Liver (tissue), 3 donors: ENCODE measurements at regions not wholly inside any gene's neighbourhood (a gene's known extent, or its start where the extent isn't known, plus 50 kb on each side); places are given as distances from the start of the nearest gene placed in this dataset.

Source experiments
- EGR1 ChIP-seq, 2 donors: IDR thresholded peaks; 2 replicates each; pipeline ENCODE4 v1.6.1; 2016 to 2018; ENCODE audit warnings: antibody characterized with exemption in 2 of 2, low read depth in 2 of 2
- GABPA ChIP-seq, 2 donors: IDR thresholded peaks in 1 of 2; conservative IDR thresholded peaks in 1 of 2; 2 replicates each; pipeline ENCODE4 v1.6.1; 2016; ENCODE audit warnings: antibody characterized with exemption in 2 of 2, mild to moderate bottlenecking in 1 of 2, moderate library complexity in 1 of 2
- JUND ChIP-seq, 2 donors: IDR thresholded peaks; 2 replicates each; pipeline ENCODE4 v1.6.1; 2016; ENCODE audit warnings: antibody characterized with exemption in 2 of 2
- NR2F2 ChIP-seq: IDR thresholded peaks from 2 replicates; pipeline ENCODE4 v1.6.1; 2016; ENCODE audit warnings: antibody characterized with exemption
- RAD21 ChIP-seq, 2 donors: IDR thresholded peaks; 2 replicates each; pipeline ENCODE4 v1.6.1; 2016; ENCODE audit warnings: antibody characterized with exemption in 2 of 2, mild to moderate bottlenecking in 2 of 2
- REST ChIP-seq: IDR thresholded peaks from 2 replicates; pipeline ENCODE4 v1.6.1; 2016; ENCODE audit warnings: antibody characterized with exemption, mild to moderate bottlenecking
- TAF1 ChIP-seq: conservative IDR thresholded peaks from 2 replicates; pipeline ENCODE4 v1.6.1; 2016; ENCODE audit warnings: antibody characterized with exemption, mild to moderate bottlenecking
- YY1 ChIP-seq: IDR thresholded peaks from 2 replicates; pipeline ENCODE4 v1.6.1; 2016; ENCODE audit warnings: antibody characterized with exemption, mild to moderate bottlenecking
- ZBTB33 ChIP-seq: IDR thresholded peaks from 2 replicates; pipeline ENCODE4 v1.6.1; 2016; ENCODE audit warnings: antibody characterized with exemption
- TF ChIP-seq, protein P1 (sequence below): fragments of 150-350 bp; IDR thresholded peaks from 2 replicates; pipeline ENCODE4 v1.5.1; 2017; ENCODE audit warnings: improper control_type of control experiment, low read depth, low read length; ENCODE audit not compliant: missing input control
- TF ChIP-seq, protein P2 (sequence below): IDR thresholded peaks from 2 replicates; pipeline ENCODE4 v1.6.1; 2016; ENCODE audit warnings: antibody characterized with exemption
- TF ChIP-seq, protein P3 (sequence below): IDR thresholded peaks from 2 replicates; pipeline ENCODE4 v1.6.1; 2016; ENCODE audit warnings: antibody characterized with exemption
- donor health status: healthy.
- donor health status: healthy.

DNA sequence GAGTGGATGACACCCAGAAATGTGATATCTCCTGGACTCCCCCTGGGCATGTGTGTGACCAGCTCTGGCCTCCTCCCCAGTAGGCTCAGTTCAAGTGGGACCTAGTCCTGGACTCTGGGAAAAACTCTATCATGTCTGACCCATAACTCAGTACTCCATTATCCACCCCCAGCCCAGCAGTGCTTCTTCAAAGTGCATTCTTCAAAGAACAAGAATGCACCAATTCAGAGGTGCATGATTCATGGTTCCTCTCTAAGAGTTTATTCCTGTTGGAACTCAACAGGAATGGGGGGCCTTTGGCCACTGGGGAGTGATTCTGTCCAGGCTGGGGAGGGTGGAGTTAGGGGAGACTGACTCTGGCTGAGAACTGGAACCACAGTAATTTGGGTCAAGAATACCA is 173.6 kb upstream of the CXCL12 start:
- no peak for TF ChIP-seq GABPA (IDR thresholded peaks at IDR 0.05 in 1 of 2, conservative IDR thresholded peaks at IDR 0.05 in 1 of 2)
- TF ChIP-seq, protein P1, sequence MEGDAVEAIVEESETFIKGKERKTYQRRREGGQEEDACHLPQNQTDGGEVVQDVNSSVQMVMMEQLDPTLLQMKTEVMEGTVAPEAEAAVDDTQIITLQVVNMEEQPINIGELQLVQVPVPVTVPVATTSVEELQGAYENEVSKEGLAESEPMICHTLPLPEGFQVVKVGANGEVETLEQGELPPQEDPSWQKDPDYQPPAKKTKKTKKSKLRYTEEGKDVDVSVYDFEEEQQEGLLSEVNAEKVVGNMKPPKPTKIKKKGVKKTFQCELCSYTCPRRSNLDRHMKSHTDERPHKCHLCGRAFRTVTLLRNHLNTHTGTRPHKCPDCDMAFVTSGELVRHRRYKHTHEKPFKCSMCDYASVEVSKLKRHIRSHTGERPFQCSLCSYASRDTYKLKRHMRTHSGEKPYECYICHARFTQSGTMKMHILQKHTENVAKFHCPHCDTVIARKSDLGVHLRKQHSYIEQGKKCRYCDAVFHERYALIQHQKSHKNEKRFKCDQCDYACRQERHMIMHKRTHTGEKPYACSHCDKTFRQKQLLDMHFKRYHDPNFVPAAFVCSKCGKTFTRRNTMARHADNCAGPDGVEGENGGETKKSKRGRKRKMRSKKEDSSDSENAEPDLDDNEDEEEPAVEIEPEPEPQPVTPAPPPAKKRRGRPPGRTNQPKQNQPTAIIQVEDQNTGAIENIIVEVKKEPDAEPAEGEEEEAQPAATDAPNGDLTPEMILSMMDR, result no peak
- no peak for TF ChIP-seq TAF1
- TF ChIP-seq EGR1 (IDR thresholded peaks at IDR 0.05; ENCODE audit: low read depth in 2 of 2), result no peak
- TF ChIP-seq, protein P2, sequence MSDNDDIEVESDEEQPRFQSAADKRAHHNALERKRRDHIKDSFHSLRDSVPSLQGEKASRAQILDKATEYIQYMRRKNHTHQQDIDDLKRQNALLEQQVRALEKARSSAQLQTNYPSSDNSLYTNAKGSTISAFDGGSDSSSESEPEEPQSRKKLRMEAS, result no peak
- no peak for TF ChIP-seq NR2F2
- TF ChIP-seq YY1, result no peak
- TF ChIP-seq JUND (IDR thresholded peaks at IDR 0.05), result no peak
- TF ChIP-seq, protein P3, sequence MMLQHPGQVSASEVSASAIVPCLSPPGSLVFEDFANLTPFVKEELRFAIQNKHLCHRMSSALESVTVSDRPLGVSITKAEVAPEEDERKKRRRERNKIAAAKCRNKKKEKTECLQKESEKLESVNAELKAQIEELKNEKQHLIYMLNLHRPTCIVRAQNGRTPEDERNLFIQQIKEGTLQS, result no peak
- TF ChIP-seq RAD21 (IDR thresholded peaks at IDR 0.05), result no peak
- no peak for TF ChIP-seq ZBTB33
- TF ChIP-seq REST, result no peak
